Ovary (tissue), 3 donors: ENCODE measurements at regions not wholly inside any gene's neighbourhood (a gene's known extent, or its start where the extent isn't known, plus 50 kb on each side); places are given as distances from the start of the nearest gene placed in this dataset.

ENCODE experiments used
- CTCF ChIP-seq, 3 donors: fragments of 450-650 bp in 2 of 3; fragments of 200-600 bp in 1 of 3; IDR thresholded peaks; one replicate each; pipeline versions ENCODE4 v1.5.1 to v1.8.0; 2016 to 2022; ENCODE audit warnings: antibody characterized with exemption in 3 of 3, mild to moderate bottlenecking in 1 of 3
- EP300 ChIP-seq: sonication (generic); formaldehyde crosslinking; IDR thresholded peaks from one replicate; pipeline ENCODE4 v1.6.1; 2017; ENCODE audit warnings: antibody characterized with exemption
- donor health status: DM: no; HTN: no; CAD: no.

DNA sequence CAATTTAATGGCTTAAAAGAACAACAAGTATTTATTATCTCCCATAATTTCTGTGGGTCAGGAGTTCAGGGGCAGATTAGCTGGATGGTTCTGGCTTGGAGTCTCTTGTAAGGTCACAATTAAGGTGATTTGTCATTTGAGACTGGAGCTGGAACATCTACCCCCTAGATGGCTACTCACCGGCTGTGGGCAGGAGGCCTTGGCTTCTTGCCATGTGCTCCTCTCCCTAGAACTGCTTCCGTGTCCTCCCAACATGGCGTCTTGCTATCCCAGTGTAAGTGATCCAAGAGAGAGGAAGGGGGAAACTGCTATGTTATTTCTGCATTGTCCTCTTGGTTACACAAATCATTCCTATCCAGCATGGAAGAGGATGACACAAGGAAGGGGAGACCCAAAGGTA lies 210.2 kb upstream of the ECI2 start:
- no peak for TF ChIP-seq CTCF (IDR thresholded peaks at IDR 0.05)
- no peak for TF ChIP-seq EP300
